Body of pancreas (tissue), 4 donors: ENCODE measurements at regions not wholly inside any gene's neighbourhood (a gene's known extent, or its start where the extent isn't known, plus 50 kb on each side); places are given as distances from the start of the nearest gene placed in this dataset.

Source experiments
- POLR2A ChIP-seq, 3 donors: fragments of 450-650 bp; IDR thresholded peaks; one replicate each; pipeline ENCODE4 v1.6.1; 2016; ENCODE audit warnings: antibody characterized with exemption in 3 of 3, mild to moderate bottlenecking in 2 of 3
- TF ChIP-seq, protein P1 (sequence below), 7 experiments: fragments of 450-650 bp in 4 of 7; fragments of 200-600 bp in 3 of 7; sonication (generic) in 3 of 7; IDR thresholded peaks; one replicate each; pipeline ENCODE4 v1.5.1; 2016 to 2019; ENCODE audit warnings: antibody characterized with exemption in 7 of 7

DNA sequence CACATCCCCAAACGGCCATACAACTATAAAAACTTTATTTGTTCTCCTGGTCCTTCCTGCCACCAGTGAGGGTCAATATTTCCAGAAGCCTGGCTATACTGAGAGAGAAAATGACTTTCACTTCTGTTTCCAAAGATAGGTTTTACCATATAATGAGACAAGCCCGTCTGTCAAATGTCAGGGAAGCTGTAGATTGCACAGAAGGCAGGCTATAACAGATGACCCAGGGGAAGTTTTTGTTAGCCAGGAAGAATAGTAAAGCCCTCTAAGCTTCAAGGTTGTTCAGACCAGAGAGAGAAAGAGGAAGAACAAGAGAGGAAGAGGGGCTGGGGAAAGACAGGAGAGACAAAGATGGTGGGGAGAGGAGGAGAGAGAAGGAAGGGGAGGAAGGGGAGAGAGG, 217.5 kb downstream of the GBA3 start:
- TF ChIP-seq, protein P1, sequence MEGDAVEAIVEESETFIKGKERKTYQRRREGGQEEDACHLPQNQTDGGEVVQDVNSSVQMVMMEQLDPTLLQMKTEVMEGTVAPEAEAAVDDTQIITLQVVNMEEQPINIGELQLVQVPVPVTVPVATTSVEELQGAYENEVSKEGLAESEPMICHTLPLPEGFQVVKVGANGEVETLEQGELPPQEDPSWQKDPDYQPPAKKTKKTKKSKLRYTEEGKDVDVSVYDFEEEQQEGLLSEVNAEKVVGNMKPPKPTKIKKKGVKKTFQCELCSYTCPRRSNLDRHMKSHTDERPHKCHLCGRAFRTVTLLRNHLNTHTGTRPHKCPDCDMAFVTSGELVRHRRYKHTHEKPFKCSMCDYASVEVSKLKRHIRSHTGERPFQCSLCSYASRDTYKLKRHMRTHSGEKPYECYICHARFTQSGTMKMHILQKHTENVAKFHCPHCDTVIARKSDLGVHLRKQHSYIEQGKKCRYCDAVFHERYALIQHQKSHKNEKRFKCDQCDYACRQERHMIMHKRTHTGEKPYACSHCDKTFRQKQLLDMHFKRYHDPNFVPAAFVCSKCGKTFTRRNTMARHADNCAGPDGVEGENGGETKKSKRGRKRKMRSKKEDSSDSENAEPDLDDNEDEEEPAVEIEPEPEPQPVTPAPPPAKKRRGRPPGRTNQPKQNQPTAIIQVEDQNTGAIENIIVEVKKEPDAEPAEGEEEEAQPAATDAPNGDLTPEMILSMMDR (IDR thresholded peaks at IDR 0.05): no peak
- no peak for TF ChIP-seq POLR2A (IDR thresholded peaks at IDR 0.05)
